HS-27A (cell line): ENCODE measurements at regions not wholly inside any gene's neighbourhood (a gene's known extent, or its start where the extent isn't known, plus 50 kb on each side); places are given as distances from the start of the nearest gene placed in this dataset.
"Not testable (repeated sequence)": the region's sequence is repeated elsewhere in the genome, so short reads cannot be mapped to it uniquely, and the experiment has no call there.

ENCODE experiments used
- DNase-seq: peaks from one replicate; pipeline ENCODE4 v3.0.0-alpha.2; 2012; ENCODE audit warnings: low read depth, missing footprints

- DNase-seq = no peak
These were observed 179.5 kb upstream of the ID2 start for GRCh38 chr2:8502316-8502715.

DNA sequence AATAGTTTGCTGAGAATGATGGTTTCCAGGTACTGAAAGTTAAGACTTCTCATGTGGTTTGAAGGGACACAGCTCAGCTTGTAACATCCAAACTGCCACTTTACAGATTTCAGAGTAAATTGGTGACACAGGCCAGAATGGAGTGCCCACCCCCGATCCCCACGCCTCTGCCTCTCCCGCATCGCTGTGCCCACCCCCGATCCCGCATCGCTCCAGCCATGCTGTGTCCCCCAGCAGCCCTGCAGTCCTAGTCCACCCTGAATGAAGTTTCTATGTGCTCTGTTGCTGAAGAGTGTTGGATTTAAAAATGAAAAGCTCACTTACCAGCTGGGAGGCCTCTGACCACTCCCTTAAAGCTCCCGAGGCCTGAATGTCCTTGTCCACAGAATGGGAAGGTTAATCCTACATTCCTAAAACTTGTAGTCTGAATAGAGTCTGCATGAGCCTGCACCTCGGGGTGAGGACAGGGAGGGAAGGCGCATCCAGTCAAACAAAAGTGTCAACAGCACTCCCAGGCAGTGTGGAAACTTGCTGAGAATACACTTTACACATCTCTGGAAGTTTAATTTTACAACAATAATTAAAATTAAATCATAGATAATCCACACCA is 176.4 kb upstream of the ID2 start:
- no peak for DNase-seq

- DNase-seq = no peak
These were observed 175.1 kb upstream of the ID2 start for GRCh38 chr2:8506746-8507145.

DNA sequence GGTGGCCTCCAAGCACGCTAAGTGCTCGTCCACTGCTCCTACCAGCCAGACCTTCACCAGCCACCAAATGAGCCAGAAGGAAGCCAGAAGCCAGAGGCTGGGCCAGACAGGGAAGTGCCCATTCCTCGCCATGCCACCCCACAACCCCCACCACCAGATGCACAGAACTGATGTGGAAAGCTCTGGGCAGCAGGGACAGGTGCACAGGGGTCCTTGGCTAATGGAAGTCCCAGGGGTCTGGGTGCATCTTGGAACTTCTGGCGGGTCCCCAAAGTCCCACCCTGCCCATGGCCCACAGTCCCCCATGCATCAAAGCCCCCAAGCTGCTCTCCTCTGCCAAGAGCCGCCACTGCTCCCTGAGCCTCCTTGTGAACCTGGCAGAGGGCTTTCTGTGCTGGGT is 173.1 kb upstream of the ID2 start:
- no peak for DNase-seq

DNA sequence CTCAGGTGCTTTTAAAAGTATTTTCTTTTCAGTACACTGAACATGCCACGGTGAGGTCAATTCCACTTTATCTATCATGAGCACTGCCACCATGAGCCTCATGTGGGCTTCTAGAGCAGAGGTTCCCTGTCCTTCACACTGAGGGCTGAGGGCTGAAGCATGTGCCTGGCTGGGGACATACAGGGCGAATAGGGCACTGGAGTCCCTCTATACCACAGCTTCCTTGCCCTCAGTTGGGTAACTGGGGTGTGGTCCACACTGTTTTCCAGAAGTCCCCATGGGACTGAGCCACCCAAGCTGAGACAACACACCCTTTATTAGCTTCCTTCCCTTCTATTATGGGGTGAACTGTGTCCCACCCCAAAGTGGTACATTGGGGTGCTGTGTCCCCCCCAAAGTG is 172.2 kb upstream of the ID2 start:
- no peak for DNase-seq

DNA sequence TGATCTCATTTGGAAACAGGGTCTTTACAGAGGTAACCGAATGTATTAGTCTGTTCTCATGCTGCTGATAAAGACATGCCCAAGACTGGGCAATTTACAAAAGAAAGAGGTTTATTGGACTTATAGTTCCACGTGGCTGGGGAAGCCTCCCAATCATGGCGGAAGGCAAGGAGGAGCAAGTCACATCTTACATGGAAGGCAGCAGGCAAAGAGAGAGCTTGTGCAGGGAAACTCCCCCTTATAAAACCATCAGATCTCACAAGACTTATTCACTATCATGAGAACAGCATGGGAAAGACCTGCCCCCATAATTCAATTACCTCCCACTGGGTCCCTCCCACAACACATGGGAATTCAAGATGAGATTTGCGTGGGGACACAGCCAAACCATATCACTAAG is 171.8 kb upstream of the ID2 start:
- DNase-seq = not testable (repeated sequence)

DNA sequence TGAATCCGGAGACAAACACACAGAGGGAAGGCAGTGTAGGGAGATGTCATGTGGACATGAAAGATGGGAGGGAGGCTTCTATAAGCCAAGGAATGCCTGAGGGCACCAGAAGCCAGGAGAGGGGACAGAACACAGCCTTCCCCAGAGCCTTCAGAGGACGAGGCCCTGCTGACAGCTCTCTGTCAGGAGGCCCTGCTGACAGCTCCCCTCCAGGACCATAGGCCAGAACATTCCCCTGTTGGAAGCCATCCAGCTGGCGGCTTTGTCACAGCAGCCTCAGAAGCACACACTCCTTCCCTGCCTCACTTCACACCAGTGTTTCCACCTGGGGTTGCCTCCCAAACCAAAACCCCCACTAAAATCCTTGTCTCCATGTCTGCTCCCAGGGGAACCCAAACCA is 171.3 kb upstream of the ID2 start:
- DNase-seq = no peak

DNA sequence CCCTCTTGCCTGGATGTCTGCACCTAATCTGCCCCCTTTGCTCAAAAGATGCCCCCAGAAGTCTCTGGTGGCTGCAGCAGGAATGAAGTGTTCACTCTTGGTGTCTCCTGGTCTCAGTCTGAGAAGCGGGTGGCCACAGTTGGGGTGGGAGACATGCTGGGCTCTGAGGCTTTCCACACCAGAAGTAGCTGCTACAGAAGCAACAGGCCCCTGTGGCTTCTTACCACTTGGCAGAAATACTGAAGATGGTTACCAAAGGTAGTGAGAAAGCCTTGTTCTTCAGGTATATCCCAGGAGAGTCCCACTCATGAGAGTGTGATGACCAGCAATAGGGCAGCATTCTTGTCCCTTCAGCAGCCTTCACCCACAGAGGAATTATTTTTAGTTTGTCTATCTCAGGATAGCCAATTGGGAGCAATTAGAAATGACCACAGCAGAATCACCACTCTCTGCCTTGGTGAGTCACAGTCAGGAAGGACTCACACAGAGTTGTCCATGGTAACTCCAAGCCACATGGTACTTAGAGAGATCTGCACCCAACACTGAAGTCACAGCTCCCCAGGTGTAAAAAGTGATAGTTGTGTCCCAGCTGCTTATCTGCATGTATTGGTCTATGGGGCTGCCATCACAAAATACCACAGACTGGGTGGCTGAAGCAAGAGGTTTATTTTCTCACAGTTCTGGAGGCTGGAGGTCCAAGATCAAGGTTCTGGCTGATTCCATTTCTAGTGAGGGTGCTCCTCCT is 169.8 kb upstream of the ID2 start:
- DNase-seq = no peak

GRCh38 chr2:8513601-8514273 is 168.1 kb upstream of the ID2 start:
- DNase-seq = no peak

GRCh38 chr2:8514274-8514662 is 167.6 kb upstream of the ID2 start:
- no peak for DNase-seq

DNA sequence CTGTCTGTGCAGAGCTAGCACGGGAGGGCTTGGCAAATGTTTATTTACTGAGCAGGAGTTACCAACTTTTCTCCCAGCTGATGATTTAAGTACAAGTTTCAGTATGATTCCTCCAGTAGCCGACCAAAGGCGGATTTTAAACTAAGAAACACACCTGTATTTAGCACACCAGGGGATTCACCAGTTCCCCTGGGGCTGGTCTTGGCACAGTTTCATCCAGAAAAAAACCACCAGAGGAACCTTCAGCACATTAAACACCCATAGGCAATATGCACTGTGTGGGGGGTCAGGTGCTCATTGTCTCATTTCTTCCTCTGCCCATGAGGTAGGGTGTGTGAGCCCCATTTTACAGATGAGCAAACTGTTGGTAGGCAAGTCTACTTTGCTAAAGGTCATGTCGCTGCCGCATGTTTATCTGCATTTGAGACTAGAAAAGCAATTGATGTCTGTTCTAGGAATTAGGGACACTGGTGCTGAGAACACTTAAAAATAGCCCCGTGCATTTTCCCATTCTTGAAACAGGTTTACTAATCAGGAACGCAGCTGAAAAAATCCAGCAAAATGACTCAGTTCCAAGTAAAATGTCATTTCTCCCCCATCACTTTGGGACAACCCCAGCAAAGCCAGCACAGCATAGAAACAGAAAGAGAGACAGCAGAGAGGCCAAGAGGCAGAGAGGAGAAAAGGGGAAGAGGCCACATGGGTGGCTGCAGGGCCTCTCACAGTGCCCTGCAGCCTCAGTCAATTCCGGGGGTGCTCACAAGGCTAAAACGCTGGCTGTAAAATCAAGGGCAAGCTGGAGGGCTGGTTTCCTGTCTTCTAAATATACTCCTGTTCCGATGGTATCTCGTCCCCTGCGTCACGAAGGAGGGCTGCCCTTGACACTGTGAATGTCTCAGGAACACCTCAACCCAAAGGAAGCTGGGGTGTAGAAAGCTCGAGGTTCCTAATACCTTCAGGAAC is 166.8 kb upstream of the ID2 start:
- DNase-seq = no peak

DNA sequence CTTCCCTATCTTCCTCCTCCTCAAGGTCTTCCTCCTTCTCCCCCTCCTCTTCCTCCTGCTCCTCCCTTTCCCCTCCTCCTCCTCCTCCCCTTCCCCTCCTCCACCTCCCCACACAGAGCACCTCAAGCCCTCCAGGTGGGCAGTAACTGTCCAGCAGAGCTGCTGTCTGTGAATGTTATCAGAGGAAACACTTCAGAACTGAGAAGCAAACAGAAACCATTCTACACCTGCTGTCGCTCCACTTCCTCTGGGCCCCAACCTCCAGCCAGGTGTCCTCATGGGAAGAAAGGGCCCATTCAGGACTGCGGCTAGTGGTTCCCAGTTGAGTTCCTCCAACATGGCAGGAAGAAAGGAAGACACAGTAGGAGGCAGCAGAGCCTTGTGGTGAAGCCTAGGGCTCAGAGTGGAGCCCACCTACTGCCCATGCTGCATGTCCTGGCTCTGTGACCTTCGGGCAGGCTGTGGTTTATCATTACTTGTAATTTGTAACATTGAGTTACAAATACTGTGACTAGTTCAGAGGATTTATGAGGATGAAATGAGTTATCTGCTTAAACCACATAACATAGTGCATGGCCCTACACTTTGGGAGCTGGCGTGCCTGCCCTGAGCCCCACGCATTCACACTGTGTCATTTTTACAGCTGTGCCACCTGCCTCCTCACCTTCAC is 165.9 kb upstream of the ID2 start:
- DNase-seq = no peak

- no peak for DNase-seq
These were observed 163.9 kb upstream of the ID2 start for GRCh38 chr2:8517850-8518498.

GRCh38 chr2:8518979-8519668 is 162.7 kb upstream of the ID2 start:
- DNase-seq = no peak

- no peak for DNase-seq
These were observed 161.0 kb upstream of the ID2 start for GRCh38 chr2:8520791-8521344.

DNA sequence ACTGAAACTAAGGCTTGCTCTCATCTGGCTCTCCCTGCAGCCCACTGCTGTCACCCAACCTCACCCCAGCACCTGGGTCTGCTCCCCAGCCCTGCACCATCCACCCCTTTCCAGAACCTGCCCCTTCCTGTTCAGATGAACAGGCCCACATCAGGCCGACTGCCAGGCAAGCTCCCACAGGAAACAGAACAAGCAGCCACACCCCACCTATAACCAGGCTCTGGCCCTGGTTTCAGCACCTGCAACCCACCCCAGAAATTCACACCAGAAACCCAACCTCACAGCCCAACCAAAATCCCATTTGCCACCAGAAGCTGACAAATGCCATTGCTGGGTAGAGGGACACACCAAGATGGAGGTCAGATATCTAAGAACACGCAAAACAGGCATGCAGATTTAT is 159.2 kb upstream of the ID2 start:
- DNase-seq = no peak

DNA sequence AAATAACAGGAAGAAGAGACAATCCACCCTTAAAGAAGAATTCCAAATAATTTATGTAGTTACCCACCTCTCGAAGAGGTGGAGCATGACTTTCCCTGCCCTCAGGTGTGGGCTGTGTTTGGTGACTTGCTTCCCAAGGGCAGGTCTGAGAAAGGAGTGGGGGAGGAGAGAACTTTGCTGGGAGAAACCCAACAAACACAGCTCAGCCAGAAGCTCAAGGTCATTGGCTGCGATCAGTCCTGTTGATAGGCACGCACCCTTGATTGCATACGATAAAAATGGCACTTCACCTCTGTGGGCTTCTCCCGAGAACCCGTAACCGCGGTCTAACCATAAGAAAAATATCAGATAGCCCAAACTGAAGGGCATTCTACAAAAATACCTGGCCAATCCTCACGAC is 157.5 kb upstream of the ID2 start:
- no peak for DNase-seq

DNA sequence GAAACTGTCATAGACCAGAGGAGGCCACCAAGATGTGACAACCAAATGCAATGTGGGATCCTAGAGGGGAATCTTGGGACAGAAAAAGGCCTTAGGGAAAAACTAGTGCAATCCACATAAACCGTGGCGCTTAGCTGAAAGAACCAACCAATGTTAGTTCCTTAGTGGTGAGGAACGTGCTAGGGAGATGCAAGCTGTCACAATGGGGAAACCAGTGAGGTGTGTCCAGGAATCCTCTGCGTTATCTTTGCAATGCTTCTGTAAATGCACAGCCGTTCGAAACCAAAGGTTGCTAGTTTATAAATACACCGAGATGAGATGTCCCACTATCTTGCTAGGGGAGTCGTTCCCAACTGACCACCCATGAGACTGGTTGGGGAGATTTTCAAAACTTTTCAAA is 157.0 kb upstream of the ID2 start:
- no peak for DNase-seq

DNA sequence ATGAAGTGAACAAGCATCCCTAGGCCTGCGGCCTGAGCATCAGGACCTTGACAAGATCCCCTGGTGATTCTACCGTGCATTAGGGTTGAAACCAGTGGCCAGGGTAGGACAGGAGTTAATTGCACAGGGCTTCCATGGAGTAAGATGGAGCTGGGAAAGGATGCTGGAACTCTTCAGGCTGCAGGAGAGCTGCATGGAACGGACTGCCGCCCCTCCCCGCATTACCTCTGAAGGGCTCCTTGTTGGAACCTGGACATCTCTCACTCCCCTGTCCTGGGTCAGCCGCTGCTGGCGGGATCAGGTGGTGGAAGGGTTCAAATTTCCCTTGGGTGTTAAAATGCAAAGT is 156.6 kb upstream of the ID2 start:
- no peak for DNase-seq

DNA sequence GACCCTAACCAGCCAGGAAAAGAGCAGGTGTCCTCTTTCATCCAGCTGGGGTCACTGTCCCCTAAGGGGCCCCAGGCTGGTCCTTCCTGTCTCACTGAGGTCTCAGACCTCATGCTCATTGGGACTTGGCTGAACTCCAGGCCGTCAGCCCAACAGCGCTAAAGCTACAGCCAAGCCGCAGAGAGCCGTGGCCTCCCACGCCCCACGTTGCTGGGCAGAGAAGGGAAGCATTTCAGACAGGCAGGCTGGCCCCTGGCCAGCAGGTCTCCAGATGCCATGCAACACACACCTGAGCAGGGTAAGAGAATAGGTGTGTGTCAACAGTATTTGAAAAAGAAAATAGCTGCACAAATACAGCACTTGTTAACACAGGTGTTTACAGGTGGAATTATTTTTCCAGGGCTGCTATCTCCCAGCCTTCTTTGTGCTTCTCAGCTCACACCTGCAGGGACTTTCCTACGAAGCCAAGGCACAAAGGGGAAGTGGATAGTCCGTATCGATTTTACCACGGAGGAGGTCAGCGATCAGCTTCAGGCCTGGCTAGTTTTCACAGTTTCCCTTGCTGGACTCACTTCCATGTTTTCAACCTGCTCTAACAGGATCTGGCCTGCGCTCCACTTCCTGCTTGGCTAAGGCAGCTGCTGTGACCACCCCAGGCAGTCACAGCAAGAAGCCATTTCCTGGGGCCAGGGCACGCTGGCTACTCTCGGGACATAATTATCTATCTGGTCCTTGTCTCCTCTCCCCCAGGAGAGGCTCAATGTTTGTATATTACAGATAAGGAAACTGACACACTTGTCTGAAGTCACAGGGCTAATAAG is 156.1 kb upstream of the ID2 start:
- DNase-seq = no peak
